B cell (primary cell): ENCODE measurements at regions not wholly inside any gene's neighbourhood (a gene's known extent, or its start where the extent isn't known, plus 50 kb on each side); places are given as distances from the start of the nearest gene placed in this dataset.

Experiments used
- ATAC-seq: fragments of 200-7000 bp; cut with Tn5 transposase; one replicate; pipeline ENCODE4 v1.10.0; 2021; ENCODE audit warnings: low read depth, mild to moderate bottlenecking, moderate number of reproducible peaks, moderate library complexity
- CTCF ChIA-PET: fragments of 350-600 bp; sonication (Branson Sonifier 250); formaldehyde crosslinking; loops from one replicate; lab custom pipeline; 2021; ENCODE audit warnings: antibody characterized with exemption, inconsistent platforms; lab: Charles Lee
- POLR2A ChIA-PET: fragments of 350-600 bp; sonication (Branson Sonifier 250); formaldehyde crosslinking; loops from one replicate; lab custom pipeline; 2021; ENCODE audit warnings: antibody characterized with exemption; lab: Charles Lee
- DNase-seq: peaks from one replicate; pipeline ENCODE4 v3.0.0; 2013
- H2AFZ ChIP-seq: 2 replicates; pipeline ENCODE4 v1.6.1; 2012; ENCODE audit warnings: mild to moderate bottlenecking, low read depth, low read length; ENCODE audit not compliant: insufficient read depth, poor library complexity, severe bottlenecking
- H3K27ac ChIP-seq, 2 donors: 1 replicate in 1 of 2; 2 replicates in 1 of 2; pipeline ENCODE4 v1.5.1; 2012 to 2013; ENCODE audit warnings: low read length in 2 of 2, mild to moderate bottlenecking in 2 of 2, moderate library complexity in 1 of 2
- H3K27me3 ChIP-seq, 4 experiments: fragments of 200-600 bp in 1 of 4; sonication (generic) in 1 of 4; replicated peaks in 1 of 4; 1 replicate in 2 of 4; 2 replicates in 2 of 4; pipeline versions ENCODE4 v1.6.1 to v1.7.0; 2013 to 2016; ENCODE audit warnings: low read length in 3 of 4, mild to moderate bottlenecking in 2 of 4, mixed read lengths in 1 of 4, moderate library complexity in 1 of 4; ENCODE audit not compliant: insufficient read depth in 4 of 4, control insufficient read depth in 3 of 4; ENCODE audit errors: control extremely low read depth in 1 of 4
- H3K36me3 ChIP-seq, 2 experiments: replicated peaks in 1 of 2; 1 replicate in 1 of 2; 2 replicates in 1 of 2; pipeline versions ENCODE4 v1.6.1 to v1.7.1; 2013; ENCODE audit warnings: low read length in 1 of 2; ENCODE audit not compliant: insufficient read depth in 2 of 2, control insufficient read depth in 1 of 2; ENCODE audit errors: control extremely low read depth in 1 of 2, extremely low read depth in 1 of 2
- H3K4me1 ChIP-seq, 2 donors: fragments of 200-600 bp in 1 of 2; sonication (generic) in 1 of 2; 1 replicate in 1 of 2; 2 replicates in 1 of 2; pipeline versions ENCODE4 v1.5.1 to v1.6.1; 2013 to 2017; ENCODE audit warnings: low read length in 2 of 2; ENCODE audit not compliant: control insufficient read depth in 2 of 2, insufficient read depth in 2 of 2
- H3K4me2 ChIP-seq: replicated peaks from 2 replicates; pipeline ENCODE3; 2012; ENCODE audit warnings: mild to moderate bottlenecking, low read depth, low read length; ENCODE audit not compliant: poor library complexity, severe bottlenecking
- H3K4me3 ChIP-seq, 5 experiments: fragments of 200-600 bp in 1 of 5; sonication (generic) in 1 of 5; 1 replicate in 3 of 5; 2 replicates in 2 of 5; pipeline versions ENCODE4 v1.5.1 to v1.7.0; 2011 to 2016; ENCODE audit warnings: low read length in 4 of 5, mild to moderate bottlenecking in 4 of 5, low read depth in 2 of 5, control low read depth in 1 of 5, moderate library complexity in 1 of 5; ENCODE audit not compliant: insufficient read depth in 1 of 5; ENCODE audit errors: control extremely low read depth in 1 of 5, extremely low read depth in 1 of 5
- H3K79me2 ChIP-seq: fragments of 200-600 bp; sonication (generic); one replicate; pipeline ENCODE4 v1.6.0; 2016; ENCODE audit warnings: low read length; ENCODE audit not compliant: control insufficient read depth, insufficient read depth
- H3K9ac ChIP-seq: fragments of 200-600 bp; sonication (generic); 2 replicates; pipeline ENCODE4 v1.6.1; 2017; ENCODE audit warnings: mild to moderate bottlenecking, low read length, moderate library complexity
- H3K9me3 ChIP-seq, 3 donors: one replicate each; pipeline versions ENCODE4 v1.6.1 to v1.7.1; 2013; ENCODE audit warnings: low read length in 2 of 3; ENCODE audit not compliant: control insufficient read depth in 2 of 3, insufficient read depth in 1 of 3; ENCODE audit errors: control extremely low read depth in 1 of 3
- H4K20me1 ChIP-seq: 2 replicates; pipeline ENCODE4 v1.6.0; 2012; ENCODE audit warnings: mild to moderate bottlenecking, low read length; ENCODE audit not compliant: insufficient read depth, control insufficient read depth, poor library complexity, severe bottlenecking
- H3K27ac Mint-ChIP-seq: one replicate; pipeline ENCODE4 v1.8.0; 2021; ENCODE audit warnings: mixed read lengths
- H3K27me3 Mint-ChIP-seq: one replicate; pipeline ENCODE4 v1.8.0; 2021; ENCODE audit warnings: mixed read lengths
- H3K4me1 Mint-ChIP-seq: one replicate; pipeline ENCODE4 v1.8.0; 2021; ENCODE audit warnings: mixed read lengths
- H3K4me3 Mint-ChIP-seq: one replicate; pipeline ENCODE4 v1.8.0; 2021; ENCODE audit warnings: mixed read lengths
- H3K9me3 Mint-ChIP-seq: one replicate; pipeline ENCODE4 v1.8.0; 2022; ENCODE audit warnings: mixed read lengths; ENCODE audit not compliant: insufficient read depth
- EZH2 ChIP-seq: IDR thresholded peaks from 2 replicates; pipeline ENCODE4 v1.6.1; 2012; ENCODE audit warnings: borderline replicate concordance, low read depth, mild to moderate bottlenecking, moderate library complexity, low read length; ENCODE audit not compliant: insufficient read depth, poor library complexity, severe bottlenecking
- WGBS: methylation state at CpG from one replicate; pipeline ENCODE4 v1.1.5; 2013; ENCODE audit warnings: missing lambda C conversion rate; ENCODE audit not compliant: insufficient coverage; 5-methylcytosine and 5-hydroxymethylcytosine counted together
- intact Hi-C: fragments of 100-400 bp; cut with micrococcal nuclease; formaldehyde crosslinking; loops from one replicate; pipeline ENCODE4 v1.10.0; 2022
- TF ChIP-seq, protein P1 (sequence below): fragments of 200-600 bp; IDR thresholded peaks from one replicate; pipeline ENCODE4 v1.8.0; 2022; ENCODE audit warnings: antibody characterized with exemption, mild to moderate bottlenecking

DNA sequence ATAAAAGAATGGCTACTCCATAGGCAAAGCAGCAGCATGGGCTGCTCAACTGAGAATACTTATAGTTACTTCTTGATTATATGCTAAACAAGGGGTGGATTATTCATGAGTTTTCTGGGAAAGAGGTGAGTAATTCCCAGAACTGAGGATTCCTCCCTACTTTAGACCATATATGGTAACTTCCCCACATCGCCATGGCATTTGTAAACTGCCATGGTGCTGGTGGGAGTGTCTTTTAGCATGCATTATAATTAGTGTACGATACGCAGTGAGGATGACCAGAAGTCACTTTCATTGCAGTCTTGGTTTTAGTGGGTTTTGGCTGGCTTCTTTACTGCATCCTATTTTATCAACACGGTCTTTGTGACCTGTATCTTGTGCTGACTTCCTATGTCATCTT, 141.5 kb downstream of the MAGEB17 start:
- Mint-ChIP-seq H3K27ac (no peak overlapping the region), H3K4me3 (no peak overlapping the region), H3K9me3 (no peaks in the 10 kb centered on the region), H3K4me1 (no peaks in the 10 kb centered on the region), H3K27me3 (peaks cover 6% of the 10 kb centered on the region)
- Histone ChIP-seq H3K27ac (no peak overlapping the region), H2AFZ (no peak overlapping the region), H4K20me1 (no peaks in the 10 kb centered on the region), H3K4me3 (no peak overlapping the region), H3K36me3 (no peaks in the 10 kb centered on the region), H3K9me3 (no peaks in the 10 kb centered on the region), H3K4me2 (no peak overlapping the region), H3K27me3 (peaks cover 0 to 5% (median 0%) of the 10 kb centered on the region in 4 experiments), H3K9ac (no peak overlapping the region), H3K79me2 (no peaks in the 10 kb centered on the region), H3K4me1 (no peaks in the 10 kb centered on the region)
- DNase-seq (no peak), ATAC-seq (no peak)
- no peak for TF ChIP-seq EZH2
- TF ChIP-seq, protein P1, sequence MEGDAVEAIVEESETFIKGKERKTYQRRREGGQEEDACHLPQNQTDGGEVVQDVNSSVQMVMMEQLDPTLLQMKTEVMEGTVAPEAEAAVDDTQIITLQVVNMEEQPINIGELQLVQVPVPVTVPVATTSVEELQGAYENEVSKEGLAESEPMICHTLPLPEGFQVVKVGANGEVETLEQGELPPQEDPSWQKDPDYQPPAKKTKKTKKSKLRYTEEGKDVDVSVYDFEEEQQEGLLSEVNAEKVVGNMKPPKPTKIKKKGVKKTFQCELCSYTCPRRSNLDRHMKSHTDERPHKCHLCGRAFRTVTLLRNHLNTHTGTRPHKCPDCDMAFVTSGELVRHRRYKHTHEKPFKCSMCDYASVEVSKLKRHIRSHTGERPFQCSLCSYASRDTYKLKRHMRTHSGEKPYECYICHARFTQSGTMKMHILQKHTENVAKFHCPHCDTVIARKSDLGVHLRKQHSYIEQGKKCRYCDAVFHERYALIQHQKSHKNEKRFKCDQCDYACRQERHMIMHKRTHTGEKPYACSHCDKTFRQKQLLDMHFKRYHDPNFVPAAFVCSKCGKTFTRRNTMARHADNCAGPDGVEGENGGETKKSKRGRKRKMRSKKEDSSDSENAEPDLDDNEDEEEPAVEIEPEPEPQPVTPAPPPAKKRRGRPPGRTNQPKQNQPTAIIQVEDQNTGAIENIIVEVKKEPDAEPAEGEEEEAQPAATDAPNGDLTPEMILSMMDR, result no peak
- intact Hi-C loops, result no loop called here
- ChIA-PET CTCF (no interaction called here), POLR2A (no interaction called here)
- no CpG with 5 or more reads among the region's 4 CpGs for WGBS

DNA sequence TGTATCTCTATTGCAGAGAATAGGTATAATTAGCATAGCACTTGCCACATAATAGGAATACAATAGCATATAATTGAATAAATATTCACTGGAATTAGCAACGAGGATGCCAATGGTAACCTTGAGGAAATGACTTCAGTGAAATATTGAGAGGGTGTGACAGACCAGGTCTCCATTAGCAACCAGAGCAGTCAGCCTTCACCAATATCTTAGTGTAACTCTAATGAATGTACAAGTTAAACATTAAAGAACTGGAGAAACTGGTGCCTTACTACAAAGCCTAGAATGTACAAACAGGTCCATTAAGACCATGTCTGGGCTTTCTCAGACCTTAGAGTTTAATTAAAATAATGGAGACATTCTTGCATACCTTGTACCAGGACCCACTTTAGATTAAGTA, 143.0 kb downstream of the MAGEB17 start:
- Mint-ChIP-seq H3K27me3 (peaks cover 6% of the 10 kb centered on the region), H3K4me3 (no peak overlapping the region), H3K27ac (no peak overlapping the region), H3K9me3 (no peaks in the 10 kb centered on the region), H3K4me1 (no peaks in the 10 kb centered on the region)
- ChIA-PET POLR2A (no interaction called here), CTCF (no interaction called here)
- Histone ChIP-seq H3K4me2 (no peak overlapping the region), H3K36me3 (no peaks in the 10 kb centered on the region), H3K4me3 (no peak overlapping the region), H4K20me1 (no peaks in the 10 kb centered on the region), H3K9ac (no peak overlapping the region), H3K27me3 (peaks cover 0 to 5% (median 0%) of the 10 kb centered on the region in 4 experiments), H3K79me2 (no peaks in the 10 kb centered on the region), H2AFZ (no peak overlapping the region), H3K4me1 (no peaks in the 10 kb centered on the region), H3K27ac (no peak overlapping the region), H3K9me3 (no peaks in the 10 kb centered on the region)
- ATAC-seq (no peak), DNase-seq (no peak)
- intact Hi-C loops, result no loop called here
- TF ChIP-seq, protein P1, result no peak
- TF ChIP-seq EZH2, result no peak
- no CpG with 5 or more reads among the region's 1 CpG for WGBS
